ENCODE measurements at regions not wholly inside any gene's neighbourhood (a gene's known extent, or its start where the extent isn't known, plus 50 kb on each side); places are given as distances from the start of the nearest gene placed in this dataset.
"Not testable (repeated sequence)": the region's sequence is repeated elsewhere in the genome, so short reads cannot be mapped to it uniquely, and the experiment has no call there.

DNA sequence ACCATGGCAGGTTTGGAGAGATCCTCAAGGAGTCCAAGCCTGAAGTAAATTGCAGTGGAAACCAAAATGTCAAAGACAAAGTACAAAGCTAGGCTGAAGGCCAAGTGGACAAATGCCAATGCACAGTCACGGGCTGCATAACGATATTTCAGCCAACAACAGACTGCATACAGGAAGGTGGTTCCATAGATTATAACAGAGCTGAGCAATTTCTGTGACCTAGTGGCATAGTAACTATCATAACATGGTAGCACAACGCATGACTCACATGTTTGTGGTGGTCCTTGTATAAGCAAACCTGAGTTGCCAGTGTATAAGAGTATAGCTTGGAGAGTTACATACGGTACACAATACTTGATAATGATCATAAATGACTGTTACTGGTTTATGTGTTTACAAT lies 152.2 kb downstream of the KLRB1 start:
- not testable (repeated sequence) for TF ChIP-seq SMC3 (IDR thresholded peaks at IDR 0.05; ENCODE audit: low read depth, low read length); NFIC (IDR thresholded peaks at IDR 0.05; ENCODE audit: borderline replicate concordance)
- TF ChIP-seq, protein P1, sequence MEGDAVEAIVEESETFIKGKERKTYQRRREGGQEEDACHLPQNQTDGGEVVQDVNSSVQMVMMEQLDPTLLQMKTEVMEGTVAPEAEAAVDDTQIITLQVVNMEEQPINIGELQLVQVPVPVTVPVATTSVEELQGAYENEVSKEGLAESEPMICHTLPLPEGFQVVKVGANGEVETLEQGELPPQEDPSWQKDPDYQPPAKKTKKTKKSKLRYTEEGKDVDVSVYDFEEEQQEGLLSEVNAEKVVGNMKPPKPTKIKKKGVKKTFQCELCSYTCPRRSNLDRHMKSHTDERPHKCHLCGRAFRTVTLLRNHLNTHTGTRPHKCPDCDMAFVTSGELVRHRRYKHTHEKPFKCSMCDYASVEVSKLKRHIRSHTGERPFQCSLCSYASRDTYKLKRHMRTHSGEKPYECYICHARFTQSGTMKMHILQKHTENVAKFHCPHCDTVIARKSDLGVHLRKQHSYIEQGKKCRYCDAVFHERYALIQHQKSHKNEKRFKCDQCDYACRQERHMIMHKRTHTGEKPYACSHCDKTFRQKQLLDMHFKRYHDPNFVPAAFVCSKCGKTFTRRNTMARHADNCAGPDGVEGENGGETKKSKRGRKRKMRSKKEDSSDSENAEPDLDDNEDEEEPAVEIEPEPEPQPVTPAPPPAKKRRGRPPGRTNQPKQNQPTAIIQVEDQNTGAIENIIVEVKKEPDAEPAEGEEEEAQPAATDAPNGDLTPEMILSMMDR (IDR thresholded peaks at IDR 0.05) = not testable (repeated sequence)
